A673 (cell line): ENCODE measurements at regions not wholly inside any gene's neighbourhood (a gene's known extent, or its start where the extent isn't known, plus 50 kb on each side); places are given as distances from the start of the nearest gene placed in this dataset.

Source experiments
- BruUV-seq: library from RNA; stranded (reverse); fragments of 400-500 nt; replicated peaks from 2 replicates; lab custom pipeline; 2021; lab: Mats Ljungman, UMichigan
- CTCF ChIA-PET: fragments of 300-600 bp; sonication (Branson Sonifier 250); formaldehyde crosslinking; loops from one replicate; lab custom pipeline; 2022; ENCODE audit warnings: antibody characterized with exemption; lab: Charles Lee
- POLR2A ChIA-PET: fragments of 300-600 bp; sonication (Branson Sonifier 250); formaldehyde crosslinking; loops from one replicate; lab custom pipeline; 2022; ENCODE audit warnings: antibody characterized with exemption; ENCODE audit not compliant: low non-redundant PET; lab: Charles Lee
- DNase-seq: peaks from one replicate; pipeline ENCODE4 v3.0.0-alpha.2; 2015; ENCODE audit warnings: low spot score
- H3K27ac ChIP-seq: fragments of 200-600 bp; sonication (generic); 2 replicates; pipeline ENCODE4 v1.5.1; 2016; ENCODE audit warnings: mixed run types, low read depth, mild to moderate bottlenecking, mixed read lengths, antibody characterized with exemption, low read length; ENCODE audit not compliant: poor library complexity, severe bottlenecking
- H3K27me3 ChIP-seq: fragments of 200-600 bp; sonication (generic); replicated peaks from 2 replicates; pipeline ENCODE4 v1.6.1; 2017; ENCODE audit warnings: mixed run types, low read depth, mild to moderate bottlenecking, mixed read lengths, antibody characterized with exemption, low read length; ENCODE audit not compliant: insufficient read depth, poor library complexity
- H3K36me3 ChIP-seq: fragments of 200-600 bp; sonication (generic); 2 replicates; pipeline ENCODE4 v1.6.1; 2016; ENCODE audit warnings: mixed run types, mild to moderate bottlenecking, mixed read lengths, antibody characterized with exemption, low read length; ENCODE audit not compliant: insufficient read depth, poor library complexity, severe bottlenecking
- H3K4me1 ChIP-seq: fragments of 200-600 bp; sonication (generic); 2 replicates; pipeline ENCODE4 v1.6.1; 2017; ENCODE audit warnings: mixed run types, mild to moderate bottlenecking, mixed read lengths, antibody characterized with exemption, low read length; ENCODE audit not compliant: insufficient read depth, poor library complexity, severe bottlenecking
- H3K4me3 ChIP-seq: fragments of 200-600 bp; sonication (generic); 2 replicates; pipeline ENCODE4 v1.5.1; 2016; ENCODE audit warnings: low read depth, mixed run types, mild to moderate bottlenecking, mixed read lengths, low read length; ENCODE audit not compliant: poor library complexity, severe bottlenecking
- H3K9me3 ChIP-seq: fragments of 200-600 bp; sonication (generic); 2 replicates; pipeline ENCODE4 v1.6.1; 2016; ENCODE audit warnings: mixed run types, low read depth, mild to moderate bottlenecking, mixed read lengths, antibody characterized with exemption, low read length; ENCODE audit not compliant: poor library complexity, severe bottlenecking
- CTCF ChIP-seq: fragments of 300-800, 200-600 bp; sonication (generic); conservative IDR thresholded peaks from 2 replicates; pipeline ENCODE4 v1.5.1; 2017; ENCODE audit warnings: low read depth, mild to moderate bottlenecking, antibody characterized with exemption, low read length, moderate library complexity, mixed read lengths
- EZH2 ChIP-seq: fragments of 200-600 bp; sonication (generic); IDR thresholded peaks from 2 replicates; pipeline ENCODE4 v1.6.1; 2017; ENCODE audit warnings: borderline replicate concordance, low read depth, mild to moderate bottlenecking, mixed read lengths, antibody characterized with exemption, low read length; ENCODE audit not compliant: poor library complexity, severe bottlenecking
- intact Hi-C: fragments of 100-400 bp; cut with micrococcal nuclease; formaldehyde crosslinking; loops from one replicate; pipeline ENCODE4 v1.10.0; 2022; ENCODE audit not compliant: unreplicated experiment

GRCh38 chr10:116792817-116793216 lies 50.5 kb upstream of the HSPA12A start:
- Histone ChIP-seq H3K4me3 (no peak overlapping the region), H3K9me3 (no peaks in the 10 kb centered on the region), H3K36me3 (no peaks in the 10 kb centered on the region), H3K27ac (no peak overlapping the region), H3K4me1 (peaks cover 17% of the 10 kb centered on the region), H3K27me3 (no peaks in the 10 kb centered on the region)
- intact Hi-C loops, result no loop called here
- TF ChIP-seq EZH2 (no peak), CTCF (no peak)
- ChIA-PET POLR2A (no interaction called here), CTCF (interaction anchor here (0.7 kb wide), 1 partner anchor 9 kb away, joined by 8 read pairs; no protein-coding TSS in a partner anchor)
- no peak for DNase-seq
- no TSS peak for BruUV-seq

- Histone ChIP-seq H3K9me3 (no peaks in the 10 kb centered on the region), H3K27me3 (no peaks in the 10 kb centered on the region), H3K27ac (no peak overlapping the region), H3K4me1 (peaks cover 24% of the 10 kb centered on the region), H3K36me3 (no peaks in the 10 kb centered on the region), H3K4me3 (no peak overlapping the region)
- DNase-seq, result no peak
- ChIA-PET CTCF (interaction anchor here (0.6 to 3.7 kb wide), 5 partner anchors 9 to 397 kb away, joined by 3 to 38 read pairs (median 12); no protein-coding TSS in a partner anchor), POLR2A (no interaction called here)
- TF ChIP-seq EZH2 (no peak), CTCF (no peak)
- BruUV-seq, result no TSS peak
- intact Hi-C loops, result loop anchor here (5.0 kb wide), 3 partner anchors 96 to 296 kb away; no protein-coding TSS in a partner anchor
These were observed 52.8 kb upstream of the ENO4 start for GRCh38 chr10:116796469-116796868.

GRCh38 chr10:116796910-116797513 lies 52.3 kb upstream of the ENO4 start:
- H3K27ac ChIP-seq, result no peak overlapping the region
- intact Hi-C loops, result loop anchor here (1.0 to 5.0 kb wide), 4 partner anchors 95 to 378 kb away; no protein-coding TSS in a partner anchor
- H3K9me3 ChIP-seq, result no peaks in the 10 kb centered on the region
- H3K4me1 ChIP-seq, result peaks cover 24% of the 10 kb centered on the region
- H3K36me3 ChIP-seq, result no peaks in the 10 kb centered on the region
- peak; percentile 93 for DNase-seq
- BruUV-seq, result no TSS peak
- no peaks in the 10 kb centered on the region for H3K27me3 ChIP-seq
- TF ChIP-seq EZH2 (no peak), CTCF (peak; percentile 97)
- H3K4me3 ChIP-seq, result no peak overlapping the region
- ChIA-PET CTCF (interaction anchor here (0.6 to 3.7 kb wide), 5 partner anchors 9 to 378 kb away, joined by 4 to 38 read pairs (median 12); no protein-coding TSS in a partner anchor), POLR2A (no interaction called here)
